Mucosa of rectum (tissue), 2 donors: ENCODE measurements at regions not wholly inside any gene's neighbourhood (a gene's known extent, or its start where the extent isn't known, plus 50 kb on each side); places are given as distances from the start of the nearest gene placed in this dataset.

ENCODE experiments used
- H3K27ac ChIP-seq, 2 donors: one replicate each; pipeline ENCODE4 v1.7.0; 2013; ENCODE audit warnings: inconsistent platforms in 2 of 2, low read depth in 2 of 2, low read length in 2 of 2
- H3K27me3 ChIP-seq, 2 donors: one replicate each; pipeline ENCODE4 v1.7.0; 2013; ENCODE audit warnings: low read length in 2 of 2; ENCODE audit not compliant: control insufficient read depth in 2 of 2, insufficient read depth in 2 of 2
- H3K36me3 ChIP-seq, 2 donors: one replicate each; pipeline ENCODE4 v1.7.0; 2013; ENCODE audit warnings: low read length in 2 of 2; ENCODE audit not compliant: control insufficient read depth in 2 of 2, insufficient read depth in 2 of 2
- H3K4me1 ChIP-seq, 2 donors: one replicate each; pipeline ENCODE4 v1.7.0; 2013; ENCODE audit warnings: low read length in 2 of 2, mild to moderate bottlenecking in 1 of 2; ENCODE audit not compliant: control insufficient read depth in 2 of 2, insufficient read depth in 2 of 2
- H3K4me3 ChIP-seq, 2 donors: one replicate each; pipeline ENCODE4 v1.7.0; 2013; ENCODE audit warnings: low read length in 2 of 2
- H3K9ac ChIP-seq, 2 donors: one replicate each; pipeline ENCODE4 v1.7.0; 2013; ENCODE audit warnings: low read length in 2 of 2, low read depth in 1 of 2, mild to moderate bottlenecking in 1 of 2
- H3K9me3 ChIP-seq, 2 donors: one replicate each; pipeline ENCODE4 v1.7.0; 2013; ENCODE audit warnings: low read length in 2 of 2; ENCODE audit not compliant: control insufficient read depth in 2 of 2
- donor health status: healthy.
- donor health status: Normal muscosa, but diverticular disease.

DNA sequence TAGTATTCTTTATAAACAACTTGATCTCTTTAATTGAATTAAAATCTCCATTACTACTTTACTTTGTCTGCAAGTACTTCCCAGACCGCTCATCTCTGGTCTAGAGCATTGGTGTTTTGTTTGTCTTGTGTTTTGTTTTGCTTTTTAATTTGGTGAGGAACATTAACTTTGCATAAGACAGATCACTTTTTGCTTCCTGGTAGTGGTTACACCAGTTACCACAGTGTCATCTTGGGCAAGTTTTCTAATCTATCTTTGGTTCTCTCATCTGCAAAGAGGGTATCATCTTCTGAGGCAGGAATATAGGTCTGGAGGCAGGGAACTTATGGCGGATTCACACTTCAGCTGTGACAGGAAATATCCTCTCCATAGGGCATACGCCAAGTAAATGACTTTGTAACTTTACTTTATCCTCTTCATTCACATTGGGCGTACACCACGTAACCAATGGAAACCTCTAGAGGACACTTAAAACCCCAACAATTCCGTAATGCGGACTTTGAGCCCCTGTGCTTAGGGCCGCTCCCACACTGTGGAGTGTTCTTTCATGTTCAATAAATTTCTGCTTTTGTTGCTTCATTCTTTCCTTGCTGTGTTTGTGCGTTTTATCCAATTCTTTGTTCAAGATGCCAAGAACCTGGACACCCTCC lies 83.2 kb upstream of the JAZF1 start:
- H3K27ac ChIP-seq, result no peak overlapping the region
- no peaks in the 10 kb centered on the region for H3K36me3 ChIP-seq
- H3K9me3 ChIP-seq, result no peaks in the 10 kb centered on the region
- H3K4me1 ChIP-seq, result peaks cover 2 to 4% of the 10 kb centered on the region in 2 donors
- peak overlapping the region in 1 of 2 donors; percentile 41 for H3K4me3 ChIP-seq
- no peaks in the 10 kb centered on the region for H3K27me3 ChIP-seq
- H3K9ac ChIP-seq, result no peak overlapping the region

DNA sequence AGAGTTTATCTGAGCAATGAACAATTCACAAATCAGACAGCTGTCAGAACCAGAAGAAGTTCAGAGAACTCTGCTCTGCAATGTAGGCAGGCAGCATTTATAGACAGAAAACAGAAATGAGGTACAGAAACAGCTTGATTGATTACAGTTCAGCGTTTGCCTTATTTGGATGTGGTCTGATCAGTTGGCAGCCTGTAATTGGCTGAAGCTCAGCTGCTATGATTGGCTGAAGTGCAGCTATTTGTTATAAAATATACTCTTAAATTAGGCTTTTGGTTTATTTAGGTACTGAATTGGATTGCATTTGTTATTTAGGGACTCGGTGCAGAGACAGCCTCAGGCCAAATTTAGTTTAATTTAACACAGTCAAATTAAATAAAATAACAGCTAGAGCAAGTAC lies 85.8 kb upstream of the JAZF1 start:
- Histone ChIP-seq H3K4me3 (no peak overlapping the region), H3K9ac (no peak overlapping the region), H3K27ac (no peak overlapping the region), H3K4me1 (peaks cover 2 to 4% of the 10 kb centered on the region in 2 donors), H3K36me3 (no peaks in the 10 kb centered on the region), H3K9me3 (no peaks in the 10 kb centered on the region), H3K27me3 (no peaks in the 10 kb centered on the region)

DNA sequence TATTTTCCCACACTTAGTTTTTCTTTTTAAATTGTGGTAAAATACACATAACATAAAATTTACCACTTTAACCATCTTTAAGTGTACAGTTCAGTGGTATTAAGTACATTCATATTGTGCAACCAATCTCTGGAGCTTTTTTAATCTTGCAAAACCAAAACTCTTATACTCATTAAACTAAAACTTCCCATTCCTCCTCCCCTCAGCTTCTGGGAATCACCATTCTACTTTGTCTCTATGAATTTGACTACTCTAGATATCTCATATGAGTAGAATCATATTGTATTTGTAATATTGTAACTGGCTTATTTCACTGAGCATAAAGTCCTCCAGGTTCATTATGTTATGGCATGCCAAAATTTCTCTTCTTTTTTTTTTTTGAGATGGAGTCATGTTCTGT lies 86.4 kb upstream of the JAZF1 start:
- peaks cover 2 to 4% of the 10 kb centered on the region in 2 donors for H3K4me1 ChIP-seq
- H3K27me3 ChIP-seq, result no peaks in the 10 kb centered on the region
- H3K27ac ChIP-seq, result no peak overlapping the region
- H3K4me3 ChIP-seq, result no peak overlapping the region
- H3K9ac ChIP-seq, result no peak overlapping the region
- H3K9me3 ChIP-seq, result no peaks in the 10 kb centered on the region
- no peaks in the 10 kb centered on the region for H3K36me3 ChIP-seq

DNA sequence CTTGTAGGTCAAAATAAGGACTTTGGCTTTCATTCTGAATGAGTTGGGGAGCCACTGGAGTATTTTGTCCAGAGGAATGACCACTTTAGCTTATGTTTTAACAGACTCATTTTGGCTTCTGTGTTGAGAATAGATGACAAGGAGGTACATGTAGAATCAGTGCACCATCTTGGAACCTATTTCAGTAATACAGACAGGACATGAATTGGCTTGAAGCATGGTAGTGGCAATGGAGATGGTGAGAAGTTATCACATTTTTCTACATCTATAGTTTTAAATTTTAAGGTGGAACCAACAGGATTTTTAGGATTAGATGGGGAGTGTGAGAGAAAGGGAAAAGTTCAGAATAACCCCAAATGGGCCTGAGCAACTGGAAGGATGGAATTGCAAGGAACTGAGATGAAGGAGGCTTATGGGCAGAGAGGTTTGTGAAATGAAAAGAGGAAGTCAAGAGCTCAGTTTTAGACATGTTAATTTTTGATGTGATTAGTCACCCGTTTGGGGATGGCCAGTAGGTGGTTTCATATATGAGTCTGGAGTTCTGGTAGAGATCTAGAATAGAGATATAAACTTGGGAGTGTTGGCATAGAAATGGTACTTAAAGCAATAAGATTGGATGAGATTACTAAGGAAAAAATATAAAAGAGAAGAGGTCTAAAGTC lies 89.2 kb upstream of the JAZF1 start:
- no peaks in the 10 kb centered on the region for H3K27me3 ChIP-seq
- H3K4me3 ChIP-seq, result no peak overlapping the region
- no peak overlapping the region for H3K9ac ChIP-seq
- H3K9me3 ChIP-seq, result no peaks in the 10 kb centered on the region
- H3K36me3 ChIP-seq, result no peaks in the 10 kb centered on the region
- H3K4me1 ChIP-seq, result no peaks in the 10 kb centered on the region
- H3K27ac ChIP-seq, result no peak overlapping the region

DNA sequence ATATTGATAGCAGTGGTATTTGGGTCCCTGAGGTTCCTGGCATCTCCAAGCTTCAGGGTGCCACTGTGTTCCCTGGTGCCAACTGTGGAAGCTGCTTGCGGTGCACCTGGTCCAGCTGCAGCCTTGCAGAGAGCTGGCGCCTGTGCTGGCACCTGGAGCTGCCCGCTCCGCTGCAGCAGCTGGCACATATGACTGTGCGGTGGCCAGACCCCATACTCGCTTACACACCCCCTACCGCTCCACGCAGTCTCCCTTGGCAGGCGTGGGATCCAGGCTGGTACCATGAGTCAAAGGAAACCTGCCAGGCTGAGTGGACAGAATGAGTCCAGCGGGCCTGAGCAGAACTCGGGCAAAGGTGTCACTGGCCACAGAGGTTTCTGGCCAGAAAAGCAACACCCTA lies 89.9 kb upstream of the JAZF1 start:
- no peak overlapping the region for H3K27ac ChIP-seq
- H3K4me3 ChIP-seq, result no peak overlapping the region
- H3K9ac ChIP-seq, result no peak overlapping the region
- no peaks in the 10 kb centered on the region for H3K9me3 ChIP-seq
- no peaks in the 10 kb centered on the region for H3K4me1 ChIP-seq
- H3K27me3 ChIP-seq, result no peaks in the 10 kb centered on the region
- H3K36me3 ChIP-seq, result no peaks in the 10 kb centered on the region

DNA sequence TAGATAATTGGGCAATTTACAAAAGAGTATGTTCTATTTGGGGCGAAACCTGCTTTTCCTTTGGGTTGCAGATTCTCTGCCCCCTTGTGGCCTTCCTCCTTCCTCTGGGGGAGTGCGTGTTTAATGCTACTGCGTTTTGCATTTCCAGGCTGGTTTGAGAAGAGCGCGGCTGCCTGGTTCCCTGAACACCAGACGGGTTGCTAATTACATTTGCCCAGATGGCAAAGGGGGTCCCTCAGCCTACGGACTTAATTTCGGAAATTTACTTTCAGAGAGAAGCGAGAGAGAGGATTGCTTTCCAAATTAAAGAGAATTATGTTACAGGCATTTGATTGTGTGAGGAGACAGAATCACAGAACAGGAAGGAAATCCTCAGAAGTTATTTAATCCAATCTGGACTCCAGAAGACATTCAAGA lies 91.9 kb upstream of the JAZF1 start:
- Histone ChIP-seq H3K36me3 (no peaks in the 10 kb centered on the region), H3K4me1 (no peaks in the 10 kb centered on the region), H3K27me3 (no peaks in the 10 kb centered on the region), H3K9me3 (no peaks in the 10 kb centered on the region), H3K27ac (no peak overlapping the region), H3K9ac (no peak overlapping the region), H3K4me3 (no peak overlapping the region)

DNA sequence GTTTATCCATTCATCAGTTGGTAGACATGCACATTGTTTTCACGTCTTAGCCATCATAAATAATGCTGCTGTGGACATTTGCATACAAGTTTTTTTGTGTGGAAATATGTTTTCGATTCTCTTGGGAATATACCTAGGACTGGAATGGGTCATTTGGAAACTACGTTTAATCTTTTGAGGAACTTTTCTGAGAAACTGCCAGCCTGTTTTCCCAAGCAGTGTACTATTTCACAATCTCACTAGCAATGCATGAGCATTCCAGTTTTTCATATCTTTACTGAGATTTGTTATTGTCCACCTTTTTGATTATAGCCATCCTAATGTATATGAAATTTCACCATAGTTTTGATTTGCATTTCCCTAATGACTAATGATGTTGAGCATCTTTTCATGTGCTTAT lies 95.7 kb upstream of the JAZF1 start:
- no peak overlapping the region for H3K4me3 ChIP-seq
- no peaks in the 10 kb centered on the region for H3K4me1 ChIP-seq
- H3K27ac ChIP-seq, result no peak overlapping the region
- no peaks in the 10 kb centered on the region for H3K27me3 ChIP-seq
- H3K36me3 ChIP-seq, result no peaks in the 10 kb centered on the region
- H3K9ac ChIP-seq, result no peak overlapping the region
- H3K9me3 ChIP-seq, result no peaks in the 10 kb centered on the region

DNA sequence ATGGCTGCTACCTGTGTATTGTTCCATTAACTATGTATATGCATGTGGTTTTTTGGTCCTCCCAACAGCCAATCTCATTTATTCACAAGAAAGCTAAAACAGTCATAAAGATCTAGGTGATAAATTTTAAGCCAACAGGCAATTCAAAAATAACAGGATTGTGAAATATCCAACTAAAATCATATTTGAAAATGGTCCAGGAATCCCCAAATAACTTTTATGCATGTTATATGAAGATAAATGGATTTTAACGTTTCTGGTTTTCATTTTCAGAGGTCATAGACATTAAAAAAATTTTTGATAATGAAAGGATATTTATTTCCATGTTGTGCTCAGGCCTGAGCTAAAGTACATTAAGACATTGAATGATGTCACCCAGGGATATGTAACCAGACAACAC lies 96.8 kb upstream of the JAZF1 start:
- Histone ChIP-seq H3K27ac (no peak overlapping the region), H3K9ac (no peak overlapping the region), H3K27me3 (peaks cover 0 to 2% of the 10 kb centered on the region in 2 donors), H3K9me3 (no peaks in the 10 kb centered on the region), H3K4me3 (no peak overlapping the region), H3K4me1 (no peaks in the 10 kb centered on the region), H3K36me3 (no peaks in the 10 kb centered on the region)

DNA sequence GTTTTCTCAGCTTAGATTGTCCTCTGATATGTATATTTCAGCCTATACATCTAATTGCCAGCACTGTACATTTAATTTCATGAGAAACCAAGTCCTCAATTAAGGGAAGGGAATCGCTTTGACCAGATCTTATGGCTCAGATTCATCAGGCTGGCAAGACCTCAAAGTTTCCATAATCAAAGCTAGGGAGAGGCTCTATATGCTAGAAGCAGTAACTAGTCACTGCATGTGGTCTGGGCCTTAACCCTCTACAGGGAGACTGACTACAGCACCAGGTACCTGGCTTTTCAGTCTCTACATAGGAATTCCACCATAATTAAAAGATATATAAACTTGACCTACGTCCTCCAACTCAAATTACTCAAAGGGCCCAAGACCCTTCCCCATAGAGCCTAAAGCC lies 97.4 kb upstream of the JAZF1 start:
- no peaks in the 10 kb centered on the region for H3K9me3 ChIP-seq
- no peak overlapping the region for H3K9ac ChIP-seq
- H3K27me3 ChIP-seq, result peaks cover 0 to 2% of the 10 kb centered on the region in 2 donors
- H3K4me3 ChIP-seq, result no peak overlapping the region
- H3K4me1 ChIP-seq, result no peaks in the 10 kb centered on the region
- H3K27ac ChIP-seq, result no peak overlapping the region
- H3K36me3 ChIP-seq, result no peaks in the 10 kb centered on the region

DNA sequence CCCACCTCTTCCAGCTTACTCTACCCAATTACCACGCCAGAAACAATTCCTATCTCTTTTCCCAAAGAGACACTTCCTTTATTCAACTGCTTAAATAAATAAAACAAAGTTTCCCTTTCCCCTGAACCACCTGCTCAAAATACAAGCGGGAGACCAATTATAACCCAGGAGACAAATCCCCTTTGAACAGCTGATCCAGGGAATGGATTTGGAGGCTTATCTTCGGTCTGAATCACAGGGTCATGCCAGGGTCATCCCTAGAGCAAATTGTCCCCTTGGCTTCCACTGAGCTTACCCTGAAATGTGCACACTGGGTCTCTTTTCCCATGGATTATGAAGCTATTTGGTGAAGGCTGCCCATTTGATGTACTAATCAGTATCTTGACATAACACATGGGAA lies 99.9 kb upstream of the JAZF1 start:
- Histone ChIP-seq H3K27me3 (peaks cover 0 to 2% of the 10 kb centered on the region in 2 donors), H3K9me3 (no peaks in the 10 kb centered on the region), H3K4me3 (no peak overlapping the region), H3K4me1 (no peaks in the 10 kb centered on the region), H3K9ac (no peak overlapping the region), H3K27ac (no peak overlapping the region), H3K36me3 (no peaks in the 10 kb centered on the region)
